Spleen (tissue), 7 donors: ENCODE measurements at regions not wholly inside any gene's neighbourhood (a gene's known extent, or its start where the extent isn't known, plus 50 kb on each side); places are given as distances from the start of the nearest gene placed in this dataset.

Experiments used
- CTCF ChIP-seq, 11 experiments: fragments of 200-600 bp in 7 of 11; fragments of 450-650 bp in 4 of 11; sonication (generic) in 4 of 11; IDR thresholded peaks in 8 of 11; conservative IDR thresholded peaks in 3 of 11; 1 replicate in 7 of 11; 2 replicates in 4 of 11; pipeline versions ENCODE4 v1.4.0 to v1.8.0; 2016 to 2021; ENCODE audit warnings: antibody characterized with exemption in 11 of 11, inconsistent platforms in 4 of 11, mild to moderate bottlenecking in 1 of 11
- POLR2A ChIP-seq, 3 donors: fragments of 450-650 bp; IDR thresholded peaks; one replicate each; pipeline ENCODE4 v1.5.1; 2017; ENCODE audit warnings: antibody characterized with exemption in 3 of 3, mild to moderate bottlenecking in 1 of 3
- POLR2AphosphoS5 ChIP-seq, 3 donors: sonication (generic); formaldehyde crosslinking; IDR thresholded peaks; one replicate each; pipeline ENCODE4 v1.5.1; 2017; ENCODE audit warnings: antibody characterized with exemption in 3 of 3
- donor health status: DM: no; HTN: no; CAD: no; lungs with moderate emphysema.
- donor health status: DM: no; HTN: no; CAD: no.
- donor health status: DM: no; HTN: no; CAD: no.

- TF ChIP-seq POLR2A (IDR thresholded peaks at IDR 0.05) (no peak), CTCF (IDR thresholded peaks at IDR 0.05 in 8 of 11, conservative IDR thresholded peaks at IDR 0.05 in 3 of 11) (no peak), POLR2AphosphoS5 (IDR thresholded peaks at IDR 0.05) (no peak)
These were observed 75.1 kb upstream of the FER start for GRCh38 chr5:108672639-108673038.
